Sigmoid colon (tissue), 6 donors: ENCODE measurements at regions not wholly inside any gene's neighbourhood (a gene's known extent, or its start where the extent isn't known, plus 50 kb on each side); places are given as distances from the start of the nearest gene placed in this dataset.

ENCODE experiments used
- DNase-seq: peaks from one replicate; pipeline ENCODE4 v3.0.0-alpha.2; 2019
- H3K27ac ChIP-seq, 4 donors: fragments of 200-600 bp; sonication (generic); one replicate each; pipeline ENCODE4 v1.5.1; 2016 to 2019; ENCODE audit warnings: mild to moderate bottlenecking in 1 of 4
- H3K27me3 ChIP-seq, 3 donors: fragments of 200-600 bp; sonication (generic); one replicate each; pipeline ENCODE4 v1.5.1; 2019; ENCODE audit warnings: mild to moderate bottlenecking in 1 of 3
- H3K36me3 ChIP-seq, 4 donors: fragments of 200-600 bp; sonication (generic); one replicate each; pipeline ENCODE4 v1.5.1; 2016 to 2019
- H3K4me1 ChIP-seq, 4 donors: fragments of 200-600 bp; sonication (generic); one replicate each; pipeline ENCODE4 v1.5.1; 2017 to 2019
- H3K4me3 ChIP-seq, 4 donors: fragments of 200-600 bp; sonication (generic); one replicate each; pipeline ENCODE4 v1.5.1; 2017 to 2019; ENCODE audit warnings: mild to moderate bottlenecking in 2 of 4, moderate library complexity in 1 of 4
- H3K9me3 ChIP-seq, 4 donors: fragments of 200-600 bp in 3 of 4; sonication (generic) in 3 of 4; one replicate each; pipeline versions ENCODE4 v1.5.1 to v1.6.1; 2013 to 2019
- CTCF ChIP-seq, 4 experiments: fragments of 450-650 bp in 3 of 4; fragments of 200-600 bp in 1 of 4; IDR thresholded peaks; one replicate each; pipeline ENCODE4 v1.5.1; 2016 to 2019; ENCODE audit warnings: antibody characterized with exemption in 4 of 4, mild to moderate bottlenecking in 3 of 4, moderate library complexity in 2 of 4
- EP300 ChIP-seq, 4 donors: sonication (generic); formaldehyde crosslinking; IDR thresholded peaks; one replicate each; pipeline ENCODE4 v1.6.1; 2017; ENCODE audit warnings: antibody characterized with exemption in 4 of 4
- POLR2A ChIP-seq, 2 donors: fragments of 450-650 bp; IDR thresholded peaks; one replicate each; pipeline ENCODE4 v1.6.1; 2016; ENCODE audit warnings: antibody characterized with exemption in 2 of 2, mild to moderate bottlenecking in 2 of 2, moderate library complexity in 2 of 2
- POLR2AphosphoS5 ChIP-seq, 4 donors: sonication (generic); formaldehyde crosslinking; IDR thresholded peaks; one replicate each; pipeline ENCODE4 v1.6.1; 2017; ENCODE audit warnings: antibody characterized with exemption in 4 of 4
- WGBS, 2 donors: extraction: QIAGEN DNeasy Blood & Tissue Kit; methylation state at CpG; one replicate each; pipeline ENCODE4 v1.1.7; 2013; 5-methylcytosine and 5-hydroxymethylcytosine counted together
- intact Hi-C: fragments of 100-400 bp; cut with DNase I; formaldehyde crosslinking; loops from one replicate; pipeline ENCODE4 v1.15.1; 2023
- donor health status: healthy with polysubstance abuse.
- donor health status: healthy.

- no peaks in the 10 kb centered on the region for H3K36me3 ChIP-seq
- TF ChIP-seq EP300 (IDR thresholded peaks at IDR 0.05) (no peak), CTCF (IDR thresholded peaks at IDR 0.05) (no peak), POLR2AphosphoS5 (IDR thresholded peaks at IDR 0.05) (no peak), POLR2A (IDR thresholded peaks at IDR 0.05) (no peak)
- no peak overlapping the region for H3K27ac ChIP-seq
- H3K27me3 ChIP-seq, result no peaks in the 10 kb centered on the region
- WGBS, 2 donors, result 88 to 89% methylated on average over 2 of the region's 2 CpGs
- intact Hi-C loops, result no loop called here
- no peaks in the 10 kb centered on the region for H3K9me3 ChIP-seq
- DNase-seq, result no peak
- H3K4me1 ChIP-seq, result no peaks in the 10 kb centered on the region
- H3K4me3 ChIP-seq, result no peak overlapping the region
Observed at GRCh38 chr21:22703521-22703920, 1705.3 kb downstream of the NCAM2 start.

- Histone ChIP-seq H3K36me3 (no peaks in the 10 kb centered on the region), H3K4me1 (no peaks in the 10 kb centered on the region), H3K27me3 (no peaks in the 10 kb centered on the region), H3K9me3 (peaks cover 0 to 2% (median 0%) of the 10 kb centered on the region in 4 donors), H3K27ac (no peak overlapping the region), H3K4me3 (no peak overlapping the region)
- DNase-seq, result no peak
- intact Hi-C loops, result no loop called here
- WGBS, 2 donors, result 29 to 73% methylated on average over 3 of the region's 3 CpGs
- TF ChIP-seq POLR2A (IDR thresholded peaks at IDR 0.05), result no peak
- no peak for TF ChIP-seq EP300 (IDR thresholded peaks at IDR 0.05)
- no peak for TF ChIP-seq POLR2AphosphoS5 (IDR thresholded peaks at IDR 0.05)
- TF ChIP-seq CTCF (IDR thresholded peaks at IDR 0.05), result no peak
Observed at GRCh38 chr21:22710721-22711120, 1712.5 kb downstream of the NCAM2 start.

GRCh38 chr21:22711636-22712035, 1713.4 kb downstream of the NCAM2 start:
- Histone ChIP-seq H3K9me3 (peaks cover 0 to 2% (median 0%) of the 10 kb centered on the region in 4 donors), H3K4me1 (no peaks in the 10 kb centered on the region), H3K36me3 (no peaks in the 10 kb centered on the region), H3K27me3 (no peaks in the 10 kb centered on the region), H3K27ac (no peak overlapping the region), H3K4me3 (no peak overlapping the region)
- no peak for DNase-seq
- intact Hi-C loops, result no loop called here
- TF ChIP-seq CTCF (IDR thresholded peaks at IDR 0.05), result no peak

GRCh38 chr21:22725436-22725835, 1727.2 kb downstream of the NCAM2 start:
- intact Hi-C loops, result no loop called here
- DNase-seq, result no peak
- Histone ChIP-seq H3K27ac (no peak overlapping the region), H3K4me1 (no peaks in the 10 kb centered on the region), H3K27me3 (no peaks in the 10 kb centered on the region), H3K36me3 (no peaks in the 10 kb centered on the region), H3K9me3 (peaks cover 0 to 8% (median 0%) of the 10 kb centered on the region in 4 donors), H3K4me3 (no peak overlapping the region)
- WGBS, 2 donors, result 80 to 82% methylated on average over 3 of the region's 3 CpGs
- TF ChIP-seq EP300 (IDR thresholded peaks at IDR 0.05) (no peak), CTCF (IDR thresholded peaks at IDR 0.05) (no peak), POLR2AphosphoS5 (IDR thresholded peaks at IDR 0.05) (no peak), POLR2A (IDR thresholded peaks at IDR 0.05) (no peak)

- no peak overlapping the region for H3K4me3 ChIP-seq
- H3K27me3 ChIP-seq, result no peaks in the 10 kb centered on the region
- no peak overlapping the region for H3K27ac ChIP-seq
- TF ChIP-seq POLR2AphosphoS5 (IDR thresholded peaks at IDR 0.05) (no peak), POLR2A (IDR thresholded peaks at IDR 0.05) (no peak), EP300 (IDR thresholded peaks at IDR 0.05) (no peak), CTCF (IDR thresholded peaks at IDR 0.05) (no peak)
- intact Hi-C loops, result no loop called here
- no peaks in the 10 kb centered on the region for H3K36me3 ChIP-seq
- no peaks in the 10 kb centered on the region for H3K4me1 ChIP-seq
- peaks cover 0 to 8% (median 0%) of the 10 kb centered on the region in 4 donors for H3K9me3 ChIP-seq
- WGBS, 2 donors, result 40 to 80% methylated on average over 2 of the region's 2 CpGs
- no peak for DNase-seq
Observed at GRCh38 chr21:22728091-22728490, 1729.9 kb downstream of the NCAM2 start.
